Stomach (tissue), 8 donors: ENCODE measurements at regions not wholly inside any gene's neighbourhood (a gene's known extent, or its start where the extent isn't known, plus 50 kb on each side); places are given as distances from the start of the nearest gene placed in this dataset.
"Not testable (repeated sequence)": the region's sequence is repeated elsewhere in the genome, so short reads cannot be mapped to it uniquely, and the experiment has no call there.

ENCODE experiments used
- DNase-seq, 2 donors: peaks; one replicate each; pipeline versions ENCODE4 v3.0.0 to v3.0.0-alpha.2; 2013 to 2019
- H3K27ac ChIP-seq, 5 donors: fragments of 200-600 bp in 4 of 5; sonication (generic) in 4 of 5; one replicate each; pipeline ENCODE4 v1.5.1; 2013 to 2019; ENCODE audit warnings: mild to moderate bottlenecking in 1 of 5, moderate library complexity in 1 of 5
- H3K27me3 ChIP-seq, 3 donors: fragments of 200-600 bp; sonication (generic); one replicate each; pipeline ENCODE4 v1.5.1; 2017 to 2019; ENCODE audit warnings: mixed run types in 1 of 3
- H3K36me3 ChIP-seq, 4 donors: fragments of 200-600 bp; sonication (generic); 1 replicate in 3 of 4; 2 replicates in 1 of 4; pipeline ENCODE4 v1.5.1; 2016 to 2019
- H3K4me1 ChIP-seq, 4 donors: fragments of 200-600 bp; sonication (generic); one replicate each; pipeline ENCODE4 v1.5.1; 2016 to 2019
- H3K4me3 ChIP-seq, 4 donors: fragments of 200-600 bp; sonication (generic) in 3 of 4; one replicate each; pipeline ENCODE4 v1.5.1; 2016 to 2019; ENCODE audit warnings: mild to moderate bottlenecking in 1 of 4
- H3K9me3 ChIP-seq, 4 donors: fragments of 200-600 bp; sonication (generic); one replicate each; pipeline ENCODE4 v1.5.1; 2016 to 2019
- CTCF ChIP-seq, 7 experiments: fragments of 450-650 bp in 4 of 7; fragments of 200-600 bp in 3 of 7; sonication (generic) in 3 of 7; IDR thresholded peaks; one replicate each; pipeline ENCODE4 v1.5.1; 2016 to 2019; ENCODE audit warnings: antibody characterized with exemption in 7 of 7, control low read depth in 2 of 7, mild to moderate bottlenecking in 1 of 7
- EP300 ChIP-seq: sonication (generic); formaldehyde crosslinking; IDR thresholded peaks from one replicate; pipeline ENCODE4 v1.6.1; 2017; ENCODE audit warnings: antibody characterized with exemption
- POLR2A ChIP-seq, 4 donors: fragments of 450-650 bp; IDR thresholded peaks; one replicate each; pipeline ENCODE4 v1.6.1; 2016; ENCODE audit warnings: antibody characterized with exemption in 4 of 4, control low read depth in 2 of 4, mild to moderate bottlenecking in 1 of 4, moderate library complexity in 1 of 4
- POLR2AphosphoS5 ChIP-seq, 3 donors: sonication (generic); formaldehyde crosslinking; IDR thresholded peaks; one replicate each; pipeline ENCODE4 v1.6.1; 2016; ENCODE audit warnings: antibody characterized with exemption in 3 of 3
- WGBS, 5 donors: extraction: QIAGEN DNeasy Blood & Tissue Kit in 3 of 5; methylation state at CpG; one replicate each; pipeline versions ENCODE4 v1.1.5 to v1.1.7; 2013 to 2018; 5-methylcytosine and 5-hydroxymethylcytosine counted together
- intact Hi-C: fragments of 100-400 bp; cut with DNase I; formaldehyde crosslinking; loops from one replicate; pipeline ENCODE4 v1.15.1; 2023; ENCODE audit warnings: low total_unique reads
- donor health status: healthy with polysubstance abuse.
- donor health status: Bipolar disorder and iron deficiency.
- donor health status: healthy.

GRCh38 chr3:174482541-174482940 is 376.6 kb upstream of the NAALADL2 start:
- TF ChIP-seq POLR2AphosphoS5 (IDR thresholded peaks at IDR 0.05) (no peak), CTCF (IDR thresholded peaks at IDR 0.05) (no peak), EP300 (no peak), POLR2A (IDR thresholded peaks at IDR 0.05) (no peak)

GRCh38 chr3:174483254-174483653 is 375.9 kb upstream of the NAALADL2 start:
- no peak for TF ChIP-seq EP300
- TF ChIP-seq POLR2AphosphoS5 (IDR thresholded peaks at IDR 0.05) = no peak
- no peak for TF ChIP-seq CTCF (IDR thresholded peaks at IDR 0.05)
- TF ChIP-seq POLR2A (IDR thresholded peaks at IDR 0.05) = no peak
- H3K27me3 ChIP-seq = no peaks in the 10 kb centered on the region
- H3K4me3 ChIP-seq = no peak overlapping the region
- no peak overlapping the region for H3K27ac ChIP-seq
- 68 to 83% (median 75%) methylated on average over 1 of the region's 1 CpG for WGBS, 5 donors
- intact Hi-C loops = no loop called here
- no peaks in the 10 kb centered on the region for H3K9me3 ChIP-seq
- DNase-seq = no peak
- H3K4me1 ChIP-seq = no peaks in the 10 kb centered on the region
- H3K36me3 ChIP-seq = no peaks in the 10 kb centered on the region

More at GRCh38 chr3:174482541-174482940, 376.6 kb upstream of the NAALADL2 start:
- Histone ChIP-seq H3K27ac (no peak overlapping the region), H3K4me3 (no peak overlapping the region), H3K4me1 (no peaks in the 10 kb centered on the region), H3K36me3 (no peaks in the 10 kb centered on the region), H3K27me3 (no peaks in the 10 kb centered on the region), H3K9me3 (no peaks in the 10 kb centered on the region)
- DNase-seq = no peak
- 89 to 96% (median 93%) methylated on average over 1 of the region's 1 CpG for WGBS, 5 donors
- intact Hi-C loops = no loop called here

- H3K9me3 ChIP-seq, H3K4me3 ChIP-seq, H3K4me1 ChIP-seq, H3K27me3 ChIP-seq, H3K36me3 ChIP-seq, intact Hi-C loops, H3K27ac ChIP-seq, DNase-seq: not testable (repeated sequence)
- 77 to 86% (median 81%) methylated on average over 5 to 7 of the region's 7 CpGs for WGBS, 5 donors
Observed at GRCh38 chr3:174483856-174484255, 375.3 kb upstream of the NAALADL2 start.

DNA sequence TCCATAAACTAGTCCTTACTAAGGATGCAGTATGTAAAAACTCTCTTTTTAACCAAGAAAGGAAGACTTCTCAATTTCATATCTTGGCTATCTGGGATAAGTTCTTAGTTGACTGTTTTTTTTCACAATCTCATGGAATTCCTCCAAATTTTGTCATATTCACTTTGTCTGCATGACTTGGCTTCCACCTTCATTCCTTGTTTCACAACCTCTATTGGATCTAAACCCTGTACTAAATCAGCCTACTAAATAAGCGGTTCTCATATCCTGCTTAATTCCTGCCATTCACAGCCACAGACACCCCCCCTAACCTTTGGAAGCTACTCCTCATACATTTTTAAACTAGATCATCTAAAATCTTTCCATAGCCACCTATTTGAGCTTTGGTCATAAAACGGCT is 370.6 kb upstream of the NAALADL2 start:
- H3K36me3 ChIP-seq = no peaks in the 10 kb centered on the region
- no peak overlapping the region for H3K4me3 ChIP-seq
- intact Hi-C loops = no loop called here
- no peak for TF ChIP-seq CTCF (IDR thresholded peaks at IDR 0.05)
- TF ChIP-seq POLR2A (IDR thresholded peaks at IDR 0.05) = no peak
- TF ChIP-seq EP300 = no peak
- TF ChIP-seq POLR2AphosphoS5 (IDR thresholded peaks at IDR 0.05) = no peak
- H3K4me1 ChIP-seq = no peaks in the 10 kb centered on the region
- DNase-seq = no peak
- no peaks in the 10 kb centered on the region for H3K27me3 ChIP-seq
- 84 to 95% (median 89%) methylated on average over 2 of the region's 2 CpGs for WGBS, 5 donors
- no peak overlapping the region for H3K27ac ChIP-seq
- no peaks in the 10 kb centered on the region for H3K9me3 ChIP-seq

DNA sequence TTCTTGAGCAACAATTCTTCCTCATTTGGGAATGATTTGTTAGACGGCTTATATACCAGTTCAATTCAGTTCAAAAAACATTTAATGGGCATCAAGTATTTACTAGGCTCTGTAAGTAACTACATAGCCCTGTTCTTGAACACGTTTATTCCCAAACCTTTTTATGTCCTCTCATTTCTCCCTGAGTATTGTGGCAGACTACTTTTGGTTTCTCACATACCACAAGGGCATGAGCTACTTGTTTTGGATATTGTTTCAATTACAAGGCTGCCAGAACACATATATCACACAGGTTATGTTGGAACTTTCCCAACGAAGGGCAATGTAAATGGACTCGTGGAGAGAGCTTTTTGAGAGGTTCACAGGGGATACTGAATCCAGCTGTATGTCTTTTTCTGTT is 363.8 kb upstream of the NAALADL2 start:
- Histone ChIP-seq H3K4me1 (peaks cover 0 to 5% (median 0%) of the 10 kb centered on the region in 4 donors), H3K27ac (no peak overlapping the region), H3K4me3 (no peak overlapping the region), H3K27me3 (no peaks in the 10 kb centered on the region), H3K9me3 (no peaks in the 10 kb centered on the region), H3K36me3 (no peaks in the 10 kb centered on the region)
- 51 to 74% (median 69%) methylated on average over 4 of the region's 4 CpGs for WGBS, 5 donors
- DNase-seq = peak in 1 of 2 donors; percentile 12
- intact Hi-C loops = no loop called here
- no peak for TF ChIP-seq CTCF (IDR thresholded peaks at IDR 0.05)
- TF ChIP-seq EP300 = no peak
- TF ChIP-seq POLR2AphosphoS5 (IDR thresholded peaks at IDR 0.05) = no peak
- no peak for TF ChIP-seq POLR2A (IDR thresholded peaks at IDR 0.05)
